HG02571 (cell line): ENCODE measurements at regions not wholly inside any gene's neighbourhood (a gene's known extent, or its start where the extent isn't known, plus 50 kb on each side); places are given as distances from the start of the nearest gene placed in this dataset.

ENCODE experiments used
- ATAC-seq: cut with Tn5 transposase; IDR thresholded peaks from one replicate; pipeline ENCODE4 v1.9.1; 2021; ENCODE audit warnings: mild to moderate bottlenecking, moderate library complexity; ENCODE audit not compliant: unreplicated experiment

- ATAC-seq = no peak
Observed at GRCh38 chr5:2196989-2197619, 314.4 kb upstream of the IRX4 start.

DNA sequence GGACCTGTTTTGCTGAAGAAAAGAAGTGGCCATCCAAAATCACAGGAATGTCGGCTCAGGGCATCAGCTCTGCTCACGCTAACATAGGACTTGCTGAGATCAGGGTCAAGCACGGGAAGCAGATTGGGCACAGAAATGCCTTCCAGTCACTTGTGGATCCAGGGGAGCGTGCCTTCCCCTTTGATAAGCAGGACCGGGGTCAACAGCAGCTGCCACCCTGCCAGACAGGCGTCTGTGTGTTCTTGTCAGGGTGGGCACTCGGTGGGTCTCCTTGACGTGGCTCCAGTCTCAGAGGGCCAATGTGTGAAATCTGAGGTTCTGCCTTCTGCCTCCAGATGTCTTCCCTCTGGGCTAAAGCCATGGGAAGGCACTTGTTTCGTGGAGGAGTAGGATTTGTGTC is 313.7 kb upstream of the IRX4 start:
- ATAC-seq = no peak

DNA sequence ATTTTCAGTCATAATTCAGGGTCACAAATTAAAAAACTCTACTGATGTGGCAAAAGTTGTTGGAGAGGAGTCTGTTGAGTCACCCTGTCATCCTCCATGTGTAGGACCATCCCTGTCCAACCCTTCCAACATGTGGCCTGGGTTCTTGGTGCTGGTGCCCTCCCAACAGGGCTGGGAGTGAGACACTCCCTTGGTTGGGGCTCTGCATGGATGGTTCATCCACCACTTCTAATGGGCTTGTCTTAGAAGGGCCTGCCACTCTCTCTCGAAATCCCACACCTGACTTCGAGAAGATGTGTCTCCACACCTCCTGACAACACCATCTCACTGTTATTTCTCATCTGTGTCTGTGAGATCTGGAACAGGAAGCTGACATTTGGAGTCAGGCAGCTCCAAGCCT is 312.2 kb upstream of the IRX4 start:
- no peak for ATAC-seq

DNA sequence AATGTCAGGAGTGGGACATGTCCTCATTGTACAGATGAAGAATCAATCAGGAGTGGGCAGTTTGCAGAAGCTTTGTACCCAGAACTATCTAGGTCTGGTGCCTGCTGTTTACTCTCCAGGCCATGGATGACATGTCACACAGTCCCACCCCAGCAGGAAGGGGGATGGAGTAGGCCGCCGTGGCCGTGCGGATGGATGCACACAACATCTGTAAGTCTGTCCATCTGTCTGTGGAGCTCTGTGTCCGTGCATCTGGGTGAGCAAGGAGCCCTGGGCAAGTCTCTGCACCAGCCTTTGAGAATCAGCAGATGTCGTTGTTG is 311.5 kb upstream of the IRX4 start:
- no peak for ATAC-seq

GRCh38 chr5:2193542-2194235 is 311.0 kb upstream of the IRX4 start:
- ATAC-seq = no peak

GRCh38 chr5:2193142-2193541 is 310.4 kb upstream of the IRX4 start:
- no peak for ATAC-seq

- no peak for ATAC-seq
Observed at GRCh38 chr5:2192496-2192895, 309.8 kb upstream of the IRX4 start.

DNA sequence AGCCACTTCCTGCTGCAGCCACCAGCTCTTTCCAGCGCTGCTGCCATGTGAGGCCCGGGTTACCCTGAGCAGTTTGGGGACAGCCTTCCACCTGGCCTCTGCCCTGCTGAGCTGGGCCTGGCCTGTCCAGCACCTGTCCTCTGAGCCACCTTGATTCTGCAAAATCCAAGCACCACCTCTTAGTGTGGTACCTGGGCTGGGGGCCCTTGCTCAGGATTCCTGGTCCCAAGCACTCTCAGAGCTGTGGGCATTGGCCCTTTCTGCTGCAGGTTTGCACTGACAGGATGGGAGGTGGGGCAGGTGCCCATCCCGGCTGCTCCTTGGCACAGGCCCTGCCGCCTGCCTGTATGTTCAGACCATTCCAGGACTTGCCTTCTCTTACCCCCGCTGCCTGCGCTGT is 309.2 kb upstream of the IRX4 start:
- ATAC-seq = no peak

DNA sequence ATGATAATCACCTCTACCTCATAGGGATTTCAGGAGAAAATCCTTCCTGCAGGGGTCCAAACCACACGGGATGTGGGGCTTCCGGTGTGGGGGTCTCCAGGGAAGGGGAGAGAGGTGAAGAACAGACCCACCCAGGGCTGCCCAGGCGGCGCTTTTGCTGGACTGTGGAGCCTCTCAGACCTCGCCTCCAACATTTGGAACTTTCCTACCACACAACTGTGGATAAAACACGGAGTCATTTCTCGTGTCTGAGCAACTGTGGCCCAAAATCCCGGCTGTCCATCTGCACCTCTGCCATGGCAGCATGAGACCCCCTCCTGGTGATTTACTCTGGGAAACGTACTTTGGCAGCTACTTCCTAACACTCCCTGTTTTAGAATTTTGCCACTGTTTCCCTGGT is 307.8 kb upstream of the IRX4 start:
- no peak for ATAC-seq

DNA sequence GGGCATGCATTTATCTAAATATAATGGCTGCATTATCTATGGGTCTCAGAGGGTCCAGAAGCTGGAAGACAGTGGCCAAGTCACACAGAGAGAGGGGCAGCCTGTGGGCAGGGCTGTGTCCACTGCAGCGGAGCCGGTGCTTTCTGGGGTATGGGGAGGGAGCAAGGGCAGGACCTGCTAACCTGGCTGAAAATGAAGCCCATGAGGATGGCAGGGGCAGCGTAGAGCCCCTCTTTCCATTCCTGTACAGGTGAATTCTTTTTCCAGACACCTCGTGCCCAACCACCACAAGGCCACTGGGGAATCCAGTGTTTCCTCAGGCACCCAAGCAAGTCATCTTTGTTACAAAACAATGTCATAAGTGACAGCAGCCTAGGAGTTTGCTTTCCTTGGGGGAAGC is 305.9 kb upstream of the IRX4 start:
- no peak for ATAC-seq

- ATAC-seq = no peak
Observed at GRCh38 chr5:2188137-2188536, 305.4 kb upstream of the IRX4 start.

DNA sequence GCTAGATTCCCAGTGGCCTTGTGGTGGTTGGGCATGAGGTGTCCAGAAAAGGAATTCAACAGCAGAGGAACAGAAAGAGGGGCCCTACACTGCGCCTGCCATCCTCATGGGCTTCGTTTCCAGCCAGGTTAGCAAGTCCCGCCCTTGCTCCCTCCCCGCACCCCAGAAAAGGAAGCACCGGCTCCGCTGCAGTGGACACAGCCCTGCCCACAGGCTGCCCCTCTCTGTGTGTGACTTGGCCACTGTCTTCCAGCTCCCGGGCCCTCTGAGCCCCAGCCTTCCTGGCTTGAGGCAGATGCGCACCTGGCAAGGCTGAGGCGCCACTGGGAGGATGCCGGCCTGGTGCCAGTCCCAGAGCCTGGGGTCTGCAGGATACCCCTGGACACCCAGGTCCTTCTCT is 305.0 kb upstream of the IRX4 start:
- no peak for ATAC-seq

GRCh38 chr5:2187156-2187555 is 304.4 kb upstream of the IRX4 start:
- no peak for ATAC-seq

GRCh38 chr5:2186472-2187015 is 303.8 kb upstream of the IRX4 start:
- ATAC-seq = no peak

GRCh38 chr5:2185646-2186471 is 303.1 kb upstream of the IRX4 start:
- no peak for ATAC-seq

DNA sequence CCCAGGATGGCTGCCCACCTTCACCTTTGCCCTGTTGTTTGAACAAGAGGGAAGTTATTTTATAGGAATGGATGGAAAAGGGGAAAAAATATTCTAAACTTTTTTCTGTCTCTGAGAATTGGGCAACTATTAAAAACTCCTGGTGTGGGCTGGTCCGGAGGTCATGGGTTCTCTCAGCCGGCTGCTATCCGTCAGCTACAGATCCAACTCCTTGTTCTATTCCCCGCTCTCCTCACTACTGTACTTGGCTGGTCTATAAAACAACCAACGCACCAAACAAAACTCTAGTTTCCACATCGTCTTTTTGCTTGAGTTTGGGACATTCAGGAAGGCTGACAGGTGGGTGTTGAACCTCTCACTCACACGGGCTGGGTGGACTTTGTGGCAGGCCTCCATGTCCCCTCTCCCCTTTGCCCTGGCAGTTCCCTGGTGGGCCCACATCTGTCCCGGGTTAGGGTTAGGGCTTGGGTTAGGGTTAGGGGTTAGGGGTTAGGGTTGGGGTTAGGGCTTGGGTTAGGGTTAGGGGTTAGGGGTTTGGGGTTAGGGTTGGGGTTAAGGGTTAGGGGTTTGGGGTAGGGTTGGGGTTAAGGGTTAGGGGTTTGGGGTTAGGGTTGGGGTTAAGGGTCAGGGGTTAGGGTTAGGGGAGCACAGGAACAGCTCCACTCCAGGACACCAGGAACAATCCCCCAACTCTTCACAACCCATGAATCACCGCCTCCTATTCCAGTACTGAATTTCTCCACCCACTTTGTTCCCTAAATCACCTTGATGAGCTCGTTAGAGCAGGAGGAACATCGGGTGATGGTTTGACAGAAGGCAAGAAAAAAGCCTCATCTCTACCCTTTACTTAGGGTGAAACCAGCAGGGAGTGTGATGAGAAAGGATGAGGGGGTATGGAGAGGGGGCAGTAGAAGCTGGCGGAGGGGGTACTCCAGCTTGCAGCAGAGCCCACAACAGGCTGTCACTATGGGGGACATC is 302.1 kb upstream of the IRX4 start:
- no peak for ATAC-seq

DNA sequence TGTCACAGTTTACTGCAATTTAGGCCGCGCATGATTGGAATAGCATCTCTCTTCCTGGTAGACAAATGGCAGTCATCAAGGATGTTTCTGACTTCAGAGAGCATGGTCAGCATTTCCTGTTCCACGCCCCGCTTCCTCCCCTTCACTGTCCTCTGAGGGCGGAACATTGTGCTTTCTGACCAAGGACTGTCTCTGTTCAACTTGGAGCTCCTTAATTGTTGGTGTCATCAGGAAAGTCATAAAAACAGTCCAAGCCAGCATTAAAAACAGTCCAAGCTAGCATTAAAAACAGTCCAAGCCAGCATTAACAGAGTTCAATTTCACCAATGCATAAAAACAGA is 301.3 kb upstream of the IRX4 start:
- ATAC-seq = no peak

DNA sequence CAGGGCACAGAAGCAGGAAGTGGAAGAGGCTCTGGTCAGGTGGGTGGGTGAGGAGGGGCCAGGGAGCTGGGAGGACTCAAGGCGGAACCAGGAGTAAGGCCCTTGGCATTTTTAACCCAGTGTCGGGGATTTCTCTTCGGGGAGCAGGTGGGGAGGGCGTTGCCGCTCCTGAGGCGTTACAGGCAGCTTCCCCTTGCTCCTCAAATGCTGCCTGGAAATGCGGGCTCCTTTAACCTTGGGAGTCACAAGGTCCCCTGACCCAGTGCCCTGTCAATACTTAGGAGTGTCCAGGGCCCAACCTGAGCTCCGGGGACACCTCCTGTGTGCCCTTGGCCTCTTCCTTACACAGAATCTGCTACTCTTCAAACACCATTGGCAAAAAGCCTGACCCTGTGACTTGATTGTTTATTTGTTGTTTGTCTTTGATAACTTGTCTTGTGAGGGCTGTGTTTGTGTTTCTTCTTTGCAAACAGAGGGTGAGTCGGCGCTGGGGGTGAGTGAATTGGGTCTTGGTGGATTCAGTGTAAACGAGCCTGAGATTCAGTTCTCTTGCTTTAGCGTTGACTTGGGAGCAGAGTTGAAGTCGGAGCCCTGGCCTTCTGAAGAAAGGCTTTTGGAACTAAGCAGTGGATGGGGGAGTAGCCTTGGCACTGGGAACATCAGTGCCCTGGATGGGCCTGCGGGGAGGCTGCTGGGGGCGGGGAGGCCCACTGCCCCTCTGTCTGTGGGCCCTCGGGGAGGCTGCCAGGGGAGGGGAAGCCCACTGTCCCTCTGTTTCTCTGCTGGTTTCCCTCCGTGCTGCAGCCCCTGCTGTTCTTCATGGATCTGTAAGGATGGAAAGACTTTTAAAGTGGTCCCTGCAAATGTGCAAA is 300.7 kb upstream of the IRX4 start:
- ATAC-seq = no peak

DNA sequence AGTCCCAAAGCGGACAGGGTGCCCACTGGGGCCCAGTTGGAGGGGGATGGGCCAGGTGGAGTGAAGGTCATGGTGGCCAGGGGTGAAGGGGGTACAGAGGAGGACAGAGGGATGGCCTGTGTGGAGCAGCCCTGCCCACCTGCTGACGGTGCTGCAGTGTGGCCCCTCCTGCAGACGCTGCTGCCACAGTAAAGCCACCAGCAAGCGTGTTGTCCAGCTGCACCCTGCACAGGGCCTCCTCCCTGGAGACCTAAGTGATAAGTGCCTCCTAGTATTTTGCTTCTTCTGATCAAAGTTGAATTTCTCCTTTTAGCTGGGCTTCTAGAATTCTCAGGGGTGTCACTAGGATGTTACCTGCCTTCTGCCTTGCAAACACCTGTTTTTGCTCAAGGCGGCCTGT is 299.3 kb upstream of the IRX4 start:
- ATAC-seq = no peak

GRCh38 chr5:2181557-2181956 is 298.8 kb upstream of the IRX4 start:
- ATAC-seq = no peak
